ENCODE measurements at regions not wholly inside any gene's neighbourhood (a gene's known extent, or its start where the extent isn't known, plus 50 kb on each side); places are given as distances from the start of the nearest gene placed in this dataset.

DNA sequence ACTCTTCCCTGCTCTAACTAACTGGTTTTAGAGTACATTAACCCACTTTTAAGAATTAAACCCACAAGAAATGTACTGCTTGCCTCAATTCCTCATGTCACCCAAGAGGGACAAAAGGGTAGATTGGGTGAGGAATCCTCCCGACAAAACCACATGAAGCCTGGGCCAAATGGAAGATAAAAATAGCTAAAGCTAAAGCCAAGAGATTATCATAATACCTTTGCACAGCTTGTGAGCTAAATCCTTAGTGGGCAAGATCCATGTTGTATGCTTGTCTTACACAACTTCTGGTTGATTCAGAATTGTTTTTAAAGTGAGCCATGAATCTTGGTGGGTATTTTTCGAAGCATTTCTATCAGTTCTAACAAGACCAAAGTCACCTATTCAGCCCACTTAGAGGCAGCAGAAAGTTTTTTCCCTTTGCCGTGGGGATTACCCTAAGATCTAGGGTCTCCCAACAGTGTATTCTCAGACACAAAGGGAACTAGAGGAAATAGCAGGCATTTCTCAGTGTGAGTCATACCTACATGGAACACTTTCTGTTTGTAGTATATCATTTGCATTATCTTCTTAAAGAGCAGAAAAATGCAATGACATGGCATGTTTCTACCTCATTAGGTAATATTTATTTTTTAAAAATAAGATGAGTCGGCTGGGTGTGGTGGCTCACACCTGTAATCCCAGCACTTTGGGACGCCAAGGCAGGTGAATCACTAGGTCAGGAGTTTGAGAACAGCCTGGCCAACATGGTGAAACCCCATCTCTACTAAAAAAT, 616.6 kb downstream of the KCNH5 start:
- ATAC-seq (no peak), DNase-seq (no peak)
- intact Hi-C loops (cut with DNase I, micrococcal nuclease): no loop called here
- H3K4me3 Mint-ChIP-seq: no peak overlapping the region
- no peaks in the 10 kb centered on the region for H3K36me3 Mint-ChIP-seq (ENCODE audit: low read depth)
- H3K27ac Mint-ChIP-seq: no peak overlapping the region
- POLR2A ChIA-PET: no interaction called here
- no peaks in the 10 kb centered on the region for H3K4me1 Mint-ChIP-seq
- H3K9me3 Mint-ChIP-seq (ENCODE audit: low read depth): peaks cover 21% of the 10 kb centered on the region
- H3K27me3 Mint-ChIP-seq: no peaks in the 10 kb centered on the region
- CTCF ChIA-PET: no interaction called here

DNA sequence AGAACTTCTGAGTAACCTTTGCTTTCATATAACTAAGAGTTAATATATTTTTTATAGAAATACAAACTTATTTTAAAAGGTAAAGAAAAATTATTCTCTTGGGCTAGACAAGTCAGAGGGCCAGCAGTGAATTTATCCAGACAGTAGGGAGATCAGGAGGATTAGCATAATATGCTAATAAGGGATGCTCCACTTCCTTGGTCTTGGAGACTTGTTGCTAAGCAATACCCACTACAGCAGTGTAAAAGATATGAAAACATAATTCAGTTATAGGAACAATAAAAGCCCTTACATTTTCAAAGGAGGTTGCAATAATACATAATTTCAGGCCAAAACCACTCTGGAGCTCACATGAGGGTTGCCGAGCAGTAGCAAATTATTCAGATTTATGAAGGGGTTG, 615.6 kb downstream of the KCNH5 start:
- no peak for ATAC-seq
- Mint-ChIP-seq H3K4me1 (no peaks in the 10 kb centered on the region), H3K4me3 (no peak overlapping the region), H3K9me3 (ENCODE audit: low read depth) (peaks cover 23% of the 10 kb centered on the region), H3K36me3 (ENCODE audit: low read depth) (no peaks in the 10 kb centered on the region), H3K27me3 (no peaks in the 10 kb centered on the region), H3K27ac (no peak overlapping the region)
- ChIA-PET POLR2A (no interaction called here), CTCF (no interaction called here)
- DNase-seq: no peak
- intact Hi-C loops (cut with DNase I, micrococcal nuclease): no loop called here

DNA sequence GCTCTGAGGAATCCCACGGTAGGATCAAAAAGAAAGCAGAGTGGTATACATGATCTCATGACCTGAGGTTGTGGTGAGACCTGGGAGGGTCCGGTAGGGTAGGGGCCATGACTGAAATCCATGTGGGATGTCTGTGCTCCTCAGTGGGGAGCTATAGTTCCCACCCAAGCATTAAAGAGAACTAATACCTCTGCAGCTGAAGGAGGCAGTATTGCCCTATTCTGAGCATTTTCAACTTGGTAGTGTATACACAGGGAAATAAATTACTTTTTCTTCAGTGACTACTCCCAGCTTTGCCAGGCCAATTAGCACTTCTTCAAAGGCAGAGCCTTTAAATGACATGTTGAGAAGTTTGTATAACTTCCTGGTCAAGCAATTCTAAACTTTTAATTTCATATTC, 613.8 kb downstream of the KCNH5 start:
- intact Hi-C loops (cut with DNase I, micrococcal nuclease): no loop called here

DNA sequence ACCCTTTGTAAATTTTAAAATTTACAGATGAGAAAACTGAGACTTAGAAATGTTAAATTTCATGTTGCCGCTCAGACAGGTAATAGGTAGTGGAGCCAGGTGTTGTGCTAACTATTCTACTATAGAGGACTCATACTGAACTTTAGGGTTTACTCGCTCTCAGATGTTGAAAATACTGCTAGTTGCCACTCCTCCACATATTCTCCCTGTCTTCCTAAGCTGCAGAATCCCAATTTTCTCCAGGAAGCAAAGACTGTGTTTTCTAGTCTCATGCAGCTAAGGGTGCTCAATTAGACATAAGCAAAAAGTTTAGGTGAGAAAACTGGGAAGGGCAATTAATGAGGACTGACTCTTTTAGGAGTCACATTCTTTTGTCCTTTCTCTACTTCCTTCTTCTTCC, 612.3 kb downstream of the KCNH5 start:
- Mint-ChIP-seq H3K27ac (no peak overlapping the region), H3K4me3 (no peak overlapping the region), H3K9me3 (ENCODE audit: low read depth) (peaks cover 23% of the 10 kb centered on the region), H3K36me3 (ENCODE audit: low read depth) (no peaks in the 10 kb centered on the region), H3K27me3 (no peaks in the 10 kb centered on the region), H3K4me1 (no peaks in the 10 kb centered on the region)
- CTCF ChIA-PET: no interaction called here
- POLR2A ChIA-PET: no interaction called here
- intact Hi-C loops (cut with DNase I, micrococcal nuclease): no loop called here
- no peak for ATAC-seq
- DNase-seq: no peak

More for the DNA sequence above, 613.8 kb downstream of the KCNH5 start:
- H3K4me3 Mint-ChIP-seq: no peak overlapping the region
- H3K4me1 Mint-ChIP-seq: no peaks in the 10 kb centered on the region
- CTCF ChIA-PET: no interaction called here
- no peak for ATAC-seq
- no peak overlapping the region for H3K27ac Mint-ChIP-seq
- DNase-seq: no peak
- POLR2A ChIA-PET: no interaction called here
- no peaks in the 10 kb centered on the region for H3K36me3 Mint-ChIP-seq (ENCODE audit: low read depth)
- H3K27me3 Mint-ChIP-seq: no peaks in the 10 kb centered on the region
- peaks cover 23% of the 10 kb centered on the region for H3K9me3 Mint-ChIP-seq (ENCODE audit: low read depth)

DNA sequence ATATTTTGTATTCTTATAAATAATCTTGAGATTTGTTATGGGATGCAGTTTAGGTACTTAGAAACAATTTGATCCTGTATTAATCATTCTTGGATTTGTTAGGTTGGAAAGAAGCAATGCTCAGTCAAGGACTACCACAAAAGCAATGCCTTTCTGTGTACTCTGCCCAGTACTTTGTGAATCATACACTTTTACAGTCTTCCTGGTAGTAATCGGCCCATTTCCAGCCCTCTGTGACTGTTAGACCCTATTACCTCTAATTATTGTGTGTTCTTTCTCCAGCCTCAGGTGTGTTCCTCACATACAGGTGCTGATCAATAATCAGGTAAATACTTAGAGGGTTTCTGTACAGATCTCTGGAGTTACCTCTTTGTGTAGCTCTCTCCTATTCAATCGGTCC, 609.0 kb downstream of the KCNH5 start:
- ChIA-PET CTCF (no interaction called here), POLR2A (no interaction called here)
- peaks cover 26% of the 10 kb centered on the region for H3K9me3 Mint-ChIP-seq (ENCODE audit: low read depth)
- no peak for DNase-seq
- no peaks in the 10 kb centered on the region for H3K36me3 Mint-ChIP-seq (ENCODE audit: low read depth)
- no peaks in the 10 kb centered on the region for H3K27me3 Mint-ChIP-seq
- H3K4me3 Mint-ChIP-seq: no peak overlapping the region
- intact Hi-C loops (cut with DNase I, micrococcal nuclease): no loop called here
- no peaks in the 10 kb centered on the region for H3K4me1 Mint-ChIP-seq
- ATAC-seq: no peak
- H3K27ac Mint-ChIP-seq: no peak overlapping the region

DNA sequence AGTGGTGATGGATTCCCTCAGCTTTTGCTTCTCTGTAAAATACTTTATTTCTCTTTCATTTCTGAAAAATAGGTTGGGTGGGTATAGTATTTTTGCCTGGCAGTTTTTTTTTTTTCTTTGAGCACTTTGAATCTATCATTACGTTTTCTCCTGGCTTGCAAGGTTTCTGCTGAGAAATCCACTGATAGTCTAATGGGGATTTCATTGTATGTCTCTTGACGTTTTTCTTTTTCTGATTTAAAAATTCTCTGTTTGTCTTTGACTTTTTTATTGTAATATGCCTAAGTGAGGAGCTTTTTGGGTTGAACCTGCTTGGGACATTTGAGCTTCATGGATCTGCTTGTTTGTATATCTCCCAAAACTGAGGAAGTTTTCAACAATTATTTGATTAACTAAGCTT, 606.0 kb downstream of the KCNH5 start:
- ATAC-seq: no peak
- Mint-ChIP-seq H3K36me3 (ENCODE audit: low read depth) (no peaks in the 10 kb centered on the region), H3K27me3 (no peaks in the 10 kb centered on the region), H3K9me3 (ENCODE audit: low read depth) (peaks cover 10% of the 10 kb centered on the region), H3K4me1 (no peaks in the 10 kb centered on the region), H3K4me3 (no peak overlapping the region), H3K27ac (no peak overlapping the region)
- intact Hi-C loops (cut with DNase I, micrococcal nuclease): no loop called here
- ChIA-PET POLR2A (no interaction called here), CTCF (no interaction called here)
- DNase-seq: no peak

DNA sequence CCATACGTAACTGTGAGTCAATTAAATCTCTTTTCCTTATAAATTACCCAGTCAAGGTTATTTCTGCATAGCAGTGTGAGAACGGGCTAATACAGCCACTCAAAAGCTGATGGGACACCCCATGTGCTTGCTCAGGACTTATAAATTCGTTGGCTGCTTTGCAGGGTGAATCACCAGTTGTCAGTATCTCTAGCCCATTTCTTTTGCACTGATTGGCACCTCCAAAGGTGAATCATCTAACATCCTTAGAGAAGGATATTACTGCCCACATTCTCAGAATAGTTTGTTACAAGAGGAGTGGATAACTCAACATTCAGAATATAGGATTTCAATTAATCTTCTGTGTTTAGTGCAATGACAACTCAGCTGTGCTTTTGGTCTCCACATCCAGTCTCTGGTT, 601.5 kb downstream of the KCNH5 start:
- H3K36me3 Mint-ChIP-seq (ENCODE audit: low read depth): no peaks in the 10 kb centered on the region
- ChIA-PET POLR2A (no interaction called here), CTCF (no interaction called here)
- peaks cover 4% of the 10 kb centered on the region for H3K9me3 Mint-ChIP-seq (ENCODE audit: low read depth)
- ATAC-seq: no peak
- intact Hi-C loops (cut with DNase I, micrococcal nuclease): no loop called here
- H3K4me3 Mint-ChIP-seq: no peak overlapping the region
- H3K27ac Mint-ChIP-seq: no peak overlapping the region
- no peaks in the 10 kb centered on the region for H3K4me1 Mint-ChIP-seq
- no peaks in the 10 kb centered on the region for H3K27me3 Mint-ChIP-seq
- no peak for DNase-seq

DNA sequence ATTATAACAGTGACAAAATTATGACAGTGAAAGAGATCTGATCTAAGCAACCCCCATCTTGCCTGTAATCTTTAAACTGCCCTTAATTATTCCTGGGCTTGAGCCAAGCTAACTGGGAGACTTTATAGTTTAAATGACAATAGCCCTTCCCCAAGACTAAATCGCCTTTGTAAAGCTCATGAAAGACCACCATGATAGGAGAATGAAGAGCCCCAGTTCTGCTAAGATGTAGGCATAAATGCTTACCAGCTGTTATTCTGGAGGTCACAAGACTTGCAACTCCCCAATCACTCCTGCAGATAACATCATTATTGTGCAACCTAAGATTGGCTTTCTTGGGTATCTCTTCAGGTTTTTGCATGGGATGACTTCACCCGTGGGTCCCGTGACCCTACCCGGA, 599.7 kb downstream of the KCNH5 start:
- ATAC-seq (no peak), DNase-seq (no peak)
- H3K27me3 Mint-ChIP-seq: no peaks in the 10 kb centered on the region
- H3K27ac Mint-ChIP-seq: no peak overlapping the region
- H3K9me3 Mint-ChIP-seq (ENCODE audit: low read depth): peaks cover 3% of the 10 kb centered on the region
- intact Hi-C loops (cut with DNase I, micrococcal nuclease): no loop called here
- ChIA-PET POLR2A (no interaction called here), CTCF (no interaction called here)
- H3K4me1 Mint-ChIP-seq: no peaks in the 10 kb centered on the region
- no peaks in the 10 kb centered on the region for H3K36me3 Mint-ChIP-seq (ENCODE audit: low read depth)
- H3K4me3 Mint-ChIP-seq: no peak overlapping the region

DNA sequence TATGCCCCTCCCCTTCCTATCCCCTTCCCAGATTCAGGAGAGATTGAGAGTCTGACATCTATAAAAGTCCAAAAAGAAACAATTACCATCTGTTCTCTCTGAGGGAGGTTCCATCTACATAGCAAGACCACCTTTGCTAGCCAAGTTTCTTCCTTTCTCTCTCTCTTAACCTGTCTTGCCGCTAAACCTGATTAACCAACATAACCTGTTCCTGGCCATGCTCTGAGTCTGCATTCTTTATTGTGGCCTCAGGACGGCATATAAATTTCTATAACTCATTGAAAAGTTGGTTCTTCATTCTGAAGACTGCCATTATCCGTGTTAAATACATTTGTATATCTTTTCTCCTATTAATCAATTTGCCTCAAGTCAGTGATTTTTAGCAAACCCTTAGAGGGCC, 594.0 kb downstream of the KCNH5 start:
- Mint-ChIP-seq H3K36me3 (ENCODE audit: low read depth) (no peaks in the 10 kb centered on the region), H3K4me1 (no peaks in the 10 kb centered on the region), H3K27ac (no peak overlapping the region), H3K9me3 (ENCODE audit: low read depth) (peaks cover 3% of the 10 kb centered on the region), H3K27me3 (no peaks in the 10 kb centered on the region), H3K4me3 (no peak overlapping the region)
- ATAC-seq (no peak), DNase-seq (no peak)
- intact Hi-C loops (cut with DNase I, micrococcal nuclease): no loop called here
- CTCF ChIA-PET: interaction anchor here (0.8 kb wide), 1 partner anchor 29 kb away, joined by 3 read pairs; no protein-coding TSS in a partner anchor
- POLR2A ChIA-PET: no interaction called here

DNA sequence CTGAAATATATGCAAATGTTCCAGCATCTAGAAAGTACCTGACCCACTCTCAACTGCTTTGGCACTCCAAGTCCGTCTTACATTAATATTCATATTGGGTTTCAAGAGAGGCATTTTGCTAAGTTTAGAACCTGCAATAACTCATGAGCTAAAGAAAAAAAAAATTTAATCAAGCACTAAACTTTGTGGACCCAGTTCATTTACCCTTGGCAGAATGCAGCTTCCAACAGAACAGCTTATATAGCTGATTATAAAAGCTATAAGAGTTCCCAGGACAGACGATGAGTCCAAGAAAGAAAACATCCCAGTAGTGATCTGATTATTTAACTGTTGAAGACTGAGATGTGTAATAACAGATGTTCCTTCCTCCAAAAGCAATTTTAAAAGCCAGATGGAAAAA, 592.0 kb downstream of the KCNH5 start:
- no peak for DNase-seq
- no peak overlapping the region for H3K27ac Mint-ChIP-seq
- CTCF ChIA-PET: interaction anchor here (0.6 kb wide), 1 partner anchor 325 kb away, joined by 3 read pairs; no protein-coding TSS in a partner anchor
- ATAC-seq: no peak
- no peaks in the 10 kb centered on the region for H3K36me3 Mint-ChIP-seq (ENCODE audit: low read depth)
- no peaks in the 10 kb centered on the region for H3K27me3 Mint-ChIP-seq
- H3K4me3 Mint-ChIP-seq: no peak overlapping the region
- POLR2A ChIA-PET: no interaction called here
- no peaks in the 10 kb centered on the region for H3K4me1 Mint-ChIP-seq
- intact Hi-C loops (cut with DNase I, micrococcal nuclease): no loop called here
- H3K9me3 Mint-ChIP-seq (ENCODE audit: low read depth): peaks cover 3% of the 10 kb centered on the region

DNA sequence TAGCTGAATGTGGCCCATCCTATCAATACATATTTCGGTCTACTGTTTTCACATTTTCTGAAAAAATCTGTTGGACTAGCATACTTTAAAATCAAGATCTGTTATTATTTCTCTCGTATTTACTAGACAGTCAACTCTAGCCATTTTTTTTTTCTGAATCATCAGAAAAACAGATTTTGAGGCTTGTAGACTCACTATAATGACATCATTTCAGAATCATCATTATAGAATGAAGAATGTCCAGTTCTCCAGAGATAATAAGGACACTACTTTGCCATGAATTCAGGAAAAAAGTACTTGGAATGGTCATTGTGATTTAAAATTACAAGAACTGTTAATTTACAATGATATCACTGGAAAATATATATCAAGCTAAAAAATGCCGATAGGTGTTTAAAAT, 589.8 kb downstream of the KCNH5 start:
- CTCF ChIA-PET: interaction anchor here (0.6 kb wide), 1 partner anchor 68 kb away, joined by 3 read pairs; no protein-coding TSS in a partner anchor
- ATAC-seq (no peak), DNase-seq (no peak)
- Mint-ChIP-seq H3K36me3 (ENCODE audit: low read depth) (no peaks in the 10 kb centered on the region), H3K27me3 (no peaks in the 10 kb centered on the region), H3K27ac (no peak overlapping the region), H3K4me3 (no peak overlapping the region), H3K9me3 (ENCODE audit: low read depth) (no peaks in the 10 kb centered on the region), H3K4me1 (no peaks in the 10 kb centered on the region)
- intact Hi-C loops (cut with DNase I, micrococcal nuclease): no loop called here
- POLR2A ChIA-PET: no interaction called here

DNA sequence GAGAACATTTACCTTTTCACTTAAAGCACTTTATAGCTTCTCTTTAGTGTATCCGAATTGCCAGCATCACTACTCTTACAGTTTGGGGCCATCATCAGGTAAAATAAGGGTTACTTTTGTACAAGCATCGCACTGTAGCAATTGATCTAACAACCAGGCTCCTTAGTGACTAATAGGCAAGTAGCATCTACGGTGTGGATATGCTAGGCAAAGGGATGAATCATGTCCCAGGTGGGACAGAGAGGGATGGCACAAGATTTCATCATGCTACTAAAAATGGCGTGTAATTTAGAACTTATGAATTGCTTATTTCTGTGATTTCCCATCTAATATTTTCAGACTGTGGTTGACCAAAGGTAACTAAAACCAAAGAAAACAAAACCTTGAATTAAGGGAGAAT, 582.3 kb downstream of the KCNH5 start:
- Mint-ChIP-seq H3K9me3 (ENCODE audit: low read depth) (no peaks in the 10 kb centered on the region), H3K4me1 (no peaks in the 10 kb centered on the region), H3K36me3 (ENCODE audit: low read depth) (no peaks in the 10 kb centered on the region), H3K27me3 (no peaks in the 10 kb centered on the region), H3K27ac (no peak overlapping the region), H3K4me3 (no peak overlapping the region)
- DNase-seq (no peak), ATAC-seq (no peak)
- ChIA-PET CTCF (no interaction called here), POLR2A (no interaction called here)
- intact Hi-C loops (cut with DNase I, micrococcal nuclease): no loop called here

DNA sequence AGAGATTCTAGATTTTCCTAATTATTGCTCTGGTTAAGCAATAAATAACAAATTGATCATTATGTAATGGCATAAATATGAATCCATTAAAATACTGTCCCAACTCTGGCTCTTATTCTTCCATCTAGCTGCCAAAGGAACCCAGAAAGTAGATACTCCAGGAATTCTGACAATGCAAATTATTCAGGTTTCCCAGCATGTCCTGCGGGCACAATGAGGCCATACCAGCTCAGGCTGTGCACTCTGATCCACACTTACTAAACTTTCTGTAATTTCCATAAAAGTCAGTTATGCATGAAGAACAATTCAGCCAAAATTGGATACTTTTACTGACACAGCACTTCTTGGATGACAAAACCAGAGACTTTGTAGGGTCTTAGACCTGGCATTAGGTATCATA, 576.3 kb downstream of the KCNH5 start:
- DNase-seq: no peak
- intact Hi-C loops (cut with DNase I, micrococcal nuclease): no loop called here
- Mint-ChIP-seq H3K4me3 (no peak overlapping the region), H3K27ac (no peak overlapping the region), H3K9me3 (ENCODE audit: low read depth) (no peaks in the 10 kb centered on the region), H3K36me3 (ENCODE audit: low read depth) (no peaks in the 10 kb centered on the region), H3K27me3 (no peaks in the 10 kb centered on the region), H3K4me1 (no peaks in the 10 kb centered on the region)
- ChIA-PET CTCF (interaction anchor here (0.6 kb wide), 1 partner anchor 103 kb away, joined by 3 read pairs; no protein-coding TSS in a partner anchor), POLR2A (no interaction called here)
- no peak for ATAC-seq
